ENCODE measurements at regions not wholly inside any gene's neighbourhood (a gene's known extent, or its start where the extent isn't known, plus 50 kb on each side); places are given as distances from the start of the nearest gene placed in this dataset.

DNA sequence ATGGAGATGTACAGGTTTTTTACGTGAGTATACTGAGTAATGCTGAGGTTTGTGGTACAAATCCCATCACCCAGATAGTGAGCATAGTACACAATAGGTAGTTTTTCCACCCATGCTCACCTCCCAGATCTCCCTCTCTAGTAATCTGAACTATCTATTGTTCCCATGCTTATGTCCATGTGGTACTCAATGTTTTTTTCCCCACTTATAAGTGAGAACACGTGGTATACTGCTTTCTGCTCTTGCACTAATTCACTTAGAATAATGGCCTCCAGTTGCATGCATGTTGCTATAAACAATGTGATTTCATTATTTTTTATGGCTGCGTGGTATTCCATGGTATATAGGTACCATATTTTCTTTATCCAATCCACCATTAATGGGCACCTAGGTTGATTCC, 593.9 kb downstream of the ANXA1 start:
- no peak overlapping the region for H2AK5ac ChIP-seq (ENCODE audit: low read depth, low read length)
- no peak overlapping the region for H3K4me2 ChIP-seq (ENCODE audit: low read depth, low read length)
- H3K4me3 ChIP-seq (ENCODE audit: insufficient read depth, low read depth, low read length), result no peak overlapping the region
- POLR2A ChIA-PET (ENCODE audit: unreplicated experiment), result no interaction called here
- H3K27me3 ChIP-seq (ENCODE audit: control insufficient read depth, insufficient read depth, low read length), result no peaks in the 10 kb centered on the region
- in situ Hi-C loops (cut with MboI; ENCODE audit: low sequenced_read_pairs) (no loop called here), intact Hi-C loops (cut with micrococcal nuclease) (no loop called here), dilution Hi-C loops (cut with HindIII; ENCODE audit: low sequenced_read_pairs, unreplicated experiment) (no loop called here)
- H3K27ac ChIP-seq (ENCODE audit: insufficient read depth, low read length), result no peak overlapping the region
- H3K9me3 ChIP-seq (ENCODE audit: control insufficient read depth, insufficient read depth, low read length), result no peaks in the 10 kb centered on the region
- no peaks in the 10 kb centered on the region for H3K9me1 ChIP-seq (ENCODE audit: insufficient read depth, low read length)
- WGBS, 2 experiments (ENCODE audit: extremely low coverage in 2 of 2, insufficient read length in 1 of 2), result no CpG with 5 or more reads among the region's 3 CpGs
- no peak overlapping the region for H3K14ac ChIP-seq (replicated peaks; ENCODE audit: low read depth, low read length)
- no peaks in the 10 kb centered on the region for H3K79me1 ChIP-seq (ENCODE audit: low read depth in 1 of 2, low read length in 2 of 2)
- H2BK20ac ChIP-seq (ENCODE audit: low read depth, low read length), result no peak overlapping the region
- H3K9ac ChIP-seq (ENCODE audit: low read depth, low read length), result no peak overlapping the region
- no peak overlapping the region for H4K8ac ChIP-seq (ENCODE audit: low read depth in 2 of 2, low read length in 2 of 2)
- no peaks in the 10 kb centered on the region for H3K36me3 ChIP-seq (ENCODE audit: control insufficient read depth, insufficient read depth, low read length)
- H3K4ac ChIP-seq (ENCODE audit: low read depth, low read length), result no peak overlapping the region
- no peak for ATAC-seq (ENCODE audit: low read depth)
- TF ChIP-seq BHLHE40 (IDR thresholded peaks at IDR 0.05; ENCODE audit: low read depth, low read length) (no peak), RCOR1 (IDR thresholded peaks at IDR 0.05; ENCODE audit: insufficient replicate concordance, low read length) (no peak), POLR2A (IDR thresholded peaks at IDR 0.05; ENCODE audit: low read depth, low read length) (no peak), CEBPB (IDR thresholded peaks at IDR 0.05; ENCODE audit: low read depth, low read length) (no peak), CHD1 (IDR thresholded peaks at IDR 0.05; ENCODE audit: low read depth, low read length) (no peak), NFE2L2 (IDR thresholded peaks at IDR 0.05; ENCODE audit: low read depth, low read length) (no peak)
- BruUV-seq (replicated peaks), result no TSS peak
- H2BK120ac ChIP-seq (ENCODE audit: low read depth, low read length), result no peak overlapping the region
- H2AK9ac ChIP-seq (replicated peaks; ENCODE audit: low read depth, low read length, poor library complexity), result no peak overlapping the region
- CTCF ChIA-PET, result no interaction called here
- no peak overlapping the region for H2AFZ ChIP-seq (replicated peaks; ENCODE audit: low read length, poor library complexity)
- H4K5ac ChIP-seq (ENCODE audit: low read depth, low read length), result no peak overlapping the region
- no peak overlapping the region for H4K91ac ChIP-seq (ENCODE audit: insufficient read depth, low read depth, low read length)
- no peaks in the 10 kb centered on the region for H3K4me1 ChIP-seq (ENCODE audit: control insufficient read depth, insufficient read depth, low read length)
- DNase-seq, result no peak
- H2BK15ac ChIP-seq (ENCODE audit: low read depth, low read length), result no peak overlapping the region
- H3K56ac ChIP-seq (ENCODE audit: extremely low read depth, insufficient read depth, low read length), result no peak overlapping the region
- H4K20me1 ChIP-seq (ENCODE audit: insufficient read depth, low read length), result no peaks in the 10 kb centered on the region
- H3K23ac ChIP-seq (ENCODE audit: low read depth, low read length), result no peak overlapping the region
- H2BK5ac ChIP-seq (ENCODE audit: low read depth, low read length, poor library complexity, severe bottlenecking), result no peak overlapping the region
- no peak overlapping the region for H3K18ac ChIP-seq (ENCODE audit: low read depth, low read length)

Data from IMR-90 (cell line).